ENCODE measurements at regions not wholly inside any gene's neighbourhood (a gene's known extent, or its start where the extent isn't known, plus 50 kb on each side); places are given as distances from the start of the nearest gene placed in this dataset.

DNA sequence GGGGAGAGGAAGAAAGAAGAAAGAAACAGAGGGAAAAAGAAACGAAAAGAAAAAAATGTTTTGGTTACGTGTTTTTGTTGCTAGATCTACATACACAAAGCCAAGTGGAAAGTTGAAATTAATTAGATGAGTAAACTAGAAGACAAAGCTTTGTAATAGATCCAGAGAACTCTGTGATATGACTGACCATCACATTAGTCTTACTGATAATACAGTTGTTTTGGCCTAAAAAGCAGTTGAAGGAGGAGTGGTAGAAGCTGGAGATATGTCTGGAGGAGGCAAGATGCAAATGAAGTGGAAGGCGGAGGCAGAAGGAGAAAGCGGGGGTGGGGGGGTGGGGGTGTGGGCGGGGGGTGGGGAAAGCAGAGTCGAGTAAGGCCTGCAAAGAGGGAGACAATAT lies 500.1 kb upstream of the ID4 start:
- no peak for TF ChIP-seq EP300 (IDR thresholded peaks at IDR 0.05)
- TF ChIP-seq POLR2A (IDR thresholded peaks at IDR 0.05; ENCODE audit: low read depth), result no peak

All from esophagus muscularis mucosa (tissue), 2 donors.